GM12865 (cell line): ENCODE measurements at regions not wholly inside any gene's neighbourhood (a gene's known extent, or its start where the extent isn't known, plus 50 kb on each side); places are given as distances from the start of the nearest gene placed in this dataset.

Experiments used
- DNase-seq: peaks from one replicate; pipeline ENCODE4 v3.0.0; 2010; ENCODE audit warnings: low read depth
- H3K4me3 ChIP-seq: 2 replicates; pipeline ENCODE4 v1.5.1; 2011; ENCODE audit warnings: mild to moderate bottlenecking, low read depth, low read length, control low read depth
- CTCF ChIP-seq: IDR thresholded peaks from 2 replicates; pipeline ENCODE4 v1.5.1; 2011; ENCODE audit warnings: low read length, control low read depth, low read depth, inconsistent platforms; ENCODE audit not compliant: insufficient read depth; ENCODE audit errors: missing control alignments

DNA sequence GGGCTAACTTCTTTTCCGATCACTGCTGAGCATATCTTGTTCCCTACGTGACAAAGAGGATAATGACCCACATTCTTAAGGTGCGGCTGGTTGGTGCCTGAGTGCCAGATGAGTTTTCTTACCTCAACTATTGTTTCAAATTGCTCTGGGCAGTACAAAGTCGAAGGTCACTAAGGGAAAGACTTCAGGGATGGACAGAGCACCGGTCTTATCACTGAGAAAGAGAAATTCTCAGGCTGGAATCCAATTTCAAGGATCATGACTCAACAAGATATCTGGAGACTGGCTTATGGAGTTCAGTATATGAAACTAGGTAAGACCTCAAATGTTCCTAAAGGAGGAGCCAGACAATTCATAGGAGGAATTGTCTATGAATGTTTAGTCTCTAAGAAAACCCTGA lies 780.3 kb downstream of the SUGCT start:
- no peak for TF ChIP-seq CTCF
- no peak overlapping the region for H3K4me3 ChIP-seq
- no peak for DNase-seq
